ENCODE measurements at regions not wholly inside any gene's neighbourhood (a gene's known extent, or its start where the extent isn't known, plus 50 kb on each side); places are given as distances from the start of the nearest gene placed in this dataset.
"Not testable (repeated sequence)": the region's sequence is repeated elsewhere in the genome, so short reads cannot be mapped to it uniquely, and the experiment has no call there.

DNA sequence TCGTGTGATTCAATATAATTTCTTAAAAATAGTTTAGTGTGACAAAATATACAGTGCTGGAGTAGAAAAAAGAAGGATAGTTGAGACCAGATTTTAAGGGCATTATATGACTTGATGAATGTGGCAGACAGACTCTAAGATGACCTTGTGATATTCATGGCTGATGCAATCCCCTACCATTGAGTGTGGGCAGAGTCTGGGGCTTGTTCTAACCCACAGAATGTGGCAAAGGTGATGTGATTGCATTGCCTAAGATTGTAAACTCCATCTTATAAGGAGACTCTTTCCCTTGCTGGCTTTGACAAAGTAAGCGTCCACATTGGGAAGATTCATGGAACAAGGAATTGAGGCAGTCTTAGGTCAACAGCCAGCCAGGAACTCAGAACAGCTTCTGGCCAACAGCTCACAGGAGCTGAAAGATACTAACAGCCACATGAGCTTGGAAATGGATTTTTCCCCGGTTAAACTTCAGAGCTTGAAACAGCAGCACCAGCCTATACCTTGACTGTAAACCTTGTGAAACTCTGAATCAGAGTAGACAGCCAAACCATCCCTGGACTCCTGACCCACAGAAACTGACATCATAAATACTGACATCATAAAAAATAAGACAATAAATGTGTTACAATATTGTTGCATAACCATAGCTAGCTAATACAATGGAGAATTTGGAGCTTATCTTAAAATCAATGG lies 864.5 kb downstream of the TTLL7 start:
- DNase-seq (ENCODE audit: low read depth) = not testable (repeated sequence)

DNA sequence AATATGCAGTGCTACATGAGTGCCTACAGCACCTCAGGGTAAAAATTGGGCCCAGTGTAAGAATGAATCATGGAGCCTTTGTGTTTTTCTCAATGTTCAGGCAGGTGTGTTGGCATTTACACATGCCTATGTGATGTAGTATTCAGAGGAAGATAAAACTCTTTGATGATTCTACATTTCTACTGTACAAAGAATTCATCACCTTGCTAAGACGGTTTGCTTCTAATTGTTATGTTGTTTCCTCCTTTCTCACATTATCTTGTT lies 867.3 kb downstream of the TTLL7 start:
- DNase-seq (ENCODE audit: low read depth) = no peak

DNA sequence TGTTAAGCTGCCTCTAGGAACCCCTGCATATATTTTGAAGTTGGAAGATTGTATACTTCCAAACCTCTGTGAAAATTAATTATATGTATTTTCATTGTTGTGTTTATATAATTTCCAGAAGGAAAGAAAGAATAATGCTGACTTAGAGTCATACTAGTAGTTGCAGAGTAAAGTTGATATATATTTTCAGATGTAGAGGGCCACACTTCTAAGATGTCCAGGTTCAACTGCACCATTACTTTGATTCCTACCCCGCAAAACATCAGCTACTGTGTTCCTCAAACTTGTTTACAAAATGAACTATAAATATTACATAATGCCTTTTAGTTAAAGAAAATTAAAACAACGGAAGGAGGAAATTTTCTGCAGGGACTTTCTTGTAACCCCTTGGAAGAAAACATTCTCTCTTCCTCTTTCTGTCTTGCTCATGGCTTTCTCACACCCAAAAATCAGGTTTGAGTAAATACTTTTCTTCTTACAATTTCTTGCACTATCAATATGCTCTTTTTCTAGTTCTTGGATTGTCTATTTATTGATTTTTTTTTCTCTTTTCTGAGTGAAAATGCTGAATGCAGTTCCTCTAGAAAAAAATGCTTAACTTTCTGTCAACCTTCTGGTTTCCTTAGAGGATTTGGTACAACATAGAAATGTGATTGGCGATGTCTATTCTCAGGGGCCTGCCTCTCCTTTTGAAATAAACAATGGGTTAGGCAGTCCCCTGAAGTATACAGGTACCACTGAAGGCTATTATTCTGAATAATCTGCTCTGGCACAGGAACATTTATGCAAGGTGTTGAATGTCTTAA lies 867.8 kb downstream of the TTLL7 start:
- no peak for DNase-seq (ENCODE audit: low read depth)

DNA sequence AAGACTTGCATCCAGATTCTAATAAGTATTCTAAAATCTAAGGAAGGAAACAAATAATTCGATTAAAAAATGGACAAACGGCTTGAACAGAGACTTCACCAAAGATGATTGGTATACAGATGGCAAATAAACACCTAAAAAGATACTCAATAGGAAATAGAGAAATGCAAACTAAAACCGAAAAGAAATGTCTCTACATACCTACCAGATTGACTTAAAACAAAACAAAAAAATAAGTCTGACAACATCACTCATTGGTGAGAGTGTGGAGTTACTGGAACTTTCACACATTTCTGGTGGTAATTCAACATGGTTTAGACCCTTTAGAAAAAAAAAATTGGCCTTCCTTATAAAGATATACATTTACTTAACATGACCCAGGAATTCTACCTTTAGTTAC lies 869.8 kb downstream of the TTLL7 start:
- DNase-seq (ENCODE audit: low read depth) = no peak

DNA sequence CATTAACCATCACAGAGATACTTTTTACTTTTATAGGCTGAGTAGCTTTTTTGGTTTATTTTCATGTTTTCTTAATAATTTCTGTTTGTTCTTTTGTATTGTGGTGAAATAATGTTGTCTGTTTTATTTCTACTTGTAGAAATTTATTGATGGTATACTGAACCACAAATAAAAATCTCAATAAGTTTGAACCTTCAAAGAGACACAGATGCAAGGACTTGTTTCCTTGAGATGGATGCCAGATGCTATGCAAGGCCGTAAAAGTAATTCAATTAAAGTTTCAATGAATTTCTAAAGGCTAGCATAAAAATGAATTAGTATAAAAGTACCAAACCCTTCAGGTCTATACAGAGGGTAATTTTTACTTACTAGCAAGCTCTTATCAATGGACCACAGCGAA lies 873.5 kb downstream of the TTLL7 start:
- DNase-seq (ENCODE audit: low read depth) = no peak

DNA sequence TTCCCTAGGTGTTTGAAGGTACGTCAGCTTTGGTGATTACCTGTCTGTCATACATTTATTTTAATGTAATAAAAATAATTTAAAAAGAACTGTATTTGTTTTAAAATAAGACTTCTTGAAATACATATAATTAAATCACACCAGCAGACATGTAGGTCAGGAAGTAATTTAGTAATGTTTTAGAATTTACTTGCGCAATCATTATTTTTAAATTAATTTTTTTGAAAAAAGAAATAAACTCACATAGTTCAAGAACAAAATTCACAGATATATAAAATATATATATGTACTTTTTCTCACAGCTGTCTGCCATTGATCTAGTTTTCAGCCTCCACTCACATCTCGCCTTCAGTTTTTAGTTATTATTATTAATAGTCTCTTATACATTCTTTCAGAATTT lies 875.9 kb downstream of the TTLL7 start:
- no peak for DNase-seq (ENCODE audit: low read depth)

DNA sequence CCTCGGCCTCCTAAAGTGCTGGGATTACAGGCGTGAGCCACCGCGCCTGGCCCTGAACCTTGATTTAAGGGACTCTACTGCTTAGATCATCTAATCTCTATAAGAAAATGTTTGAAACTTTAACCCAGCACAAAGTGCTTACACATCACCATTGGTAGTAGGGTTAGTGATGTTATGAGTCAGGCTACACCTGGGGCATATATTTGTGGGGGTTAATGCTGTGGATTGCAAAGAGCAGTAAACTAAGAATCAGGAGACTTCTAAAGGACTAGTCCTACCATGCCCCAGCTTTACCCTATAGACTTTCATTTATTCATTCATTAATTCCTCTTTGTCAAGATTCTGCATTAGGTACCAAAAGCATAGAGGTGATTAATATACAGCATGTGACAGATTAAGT lies 880.5 kb downstream of the TTLL7 start:
- DNase-seq (ENCODE audit: low read depth) = no peak

DNA sequence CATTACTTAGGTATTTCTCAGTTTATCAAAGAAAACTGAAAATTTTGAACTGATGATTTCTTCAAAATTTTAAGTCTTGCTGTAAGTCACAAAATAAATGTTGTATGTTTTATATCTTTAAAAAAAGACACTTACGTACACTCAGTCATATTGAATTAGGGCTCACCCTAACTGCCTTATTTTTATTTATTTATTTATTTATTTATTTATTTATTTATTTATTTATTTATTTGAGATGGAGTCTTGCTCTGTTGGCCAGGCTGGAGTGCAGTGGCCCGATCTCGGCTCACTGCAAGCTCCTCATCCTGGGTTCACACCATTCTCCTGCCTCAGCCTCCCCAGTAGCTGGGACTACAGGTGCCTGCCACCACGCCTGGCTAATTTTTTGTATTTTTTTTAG lies 881.9 kb downstream of the TTLL7 start:
- not testable (repeated sequence) for DNase-seq (ENCODE audit: low read depth)

DNA sequence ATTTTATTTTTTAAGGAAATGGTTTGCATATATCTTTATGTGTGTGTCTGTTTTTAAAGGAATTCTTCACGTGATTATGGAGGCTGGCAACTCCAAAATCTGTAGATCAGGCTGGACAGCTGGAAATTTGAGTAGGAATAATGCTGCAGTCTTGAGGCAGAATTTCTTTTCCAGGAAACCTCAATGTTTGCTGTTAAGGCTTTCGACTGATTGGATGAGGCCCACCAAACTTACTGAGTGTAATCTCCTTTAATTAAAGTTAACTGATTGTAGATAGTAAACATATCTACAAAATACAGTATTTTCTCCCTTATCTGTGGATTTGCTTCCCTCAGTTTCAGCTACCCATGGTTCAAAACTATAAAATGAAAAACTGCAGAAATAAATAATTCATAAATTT lies 883.1 kb downstream of the TTLL7 start:
- no peak for DNase-seq (ENCODE audit: low read depth)

DNA sequence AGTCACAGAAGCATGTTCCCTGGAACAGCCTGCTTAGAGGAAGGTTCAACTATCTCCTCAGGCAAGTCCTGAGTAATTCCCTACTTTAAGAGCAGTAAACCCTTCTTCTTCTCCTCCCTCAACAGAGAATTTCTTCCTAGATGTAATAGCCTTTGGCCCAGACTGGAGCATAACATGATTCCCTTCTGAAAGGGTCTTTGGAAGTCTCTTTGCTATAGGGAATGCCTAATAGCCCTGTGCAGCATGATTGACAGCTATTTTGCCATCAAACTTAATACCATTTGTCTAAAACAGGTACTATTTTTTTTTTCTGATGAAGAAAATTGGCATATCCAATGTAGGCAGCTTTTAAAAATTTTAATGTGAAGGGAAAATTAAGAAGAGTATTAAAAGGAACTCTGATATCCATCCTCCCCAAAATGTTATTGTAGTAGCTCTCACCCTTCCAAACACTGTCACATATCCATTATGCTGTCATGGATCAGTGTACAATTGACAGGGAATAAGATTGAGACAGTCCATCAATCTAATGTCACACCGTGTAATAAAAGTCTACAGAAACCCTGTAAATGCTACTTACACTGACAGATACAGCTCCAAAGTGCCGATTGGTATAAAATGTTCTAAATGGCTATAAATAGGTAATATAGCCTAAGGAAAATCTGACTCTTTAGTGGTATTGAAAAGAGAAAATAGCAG lies 884.6 kb downstream of the TTLL7 start:
- DNase-seq (ENCODE audit: low read depth) = no peak

DNA sequence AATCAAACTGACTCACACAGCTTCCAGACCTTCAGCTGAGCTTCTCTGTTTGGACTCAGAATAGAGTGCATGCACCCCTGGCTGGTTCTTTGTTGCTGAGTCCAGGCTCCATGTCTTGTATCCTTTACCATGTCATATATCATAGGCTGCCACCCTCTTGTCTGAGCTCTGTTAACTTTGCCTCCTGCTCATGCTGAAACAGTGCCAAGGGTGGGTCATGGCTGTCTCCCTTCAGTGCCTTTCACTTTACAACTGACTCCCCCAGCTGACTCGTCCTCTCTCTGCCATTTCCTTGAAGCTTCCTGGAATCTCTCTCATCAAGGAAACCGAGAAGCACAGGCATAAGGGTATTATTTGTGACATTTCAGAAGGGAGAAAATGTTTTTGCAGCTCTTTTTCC lies 885.3 kb downstream of the TTLL7 start:
- DNase-seq (ENCODE audit: low read depth) = no peak

DNA sequence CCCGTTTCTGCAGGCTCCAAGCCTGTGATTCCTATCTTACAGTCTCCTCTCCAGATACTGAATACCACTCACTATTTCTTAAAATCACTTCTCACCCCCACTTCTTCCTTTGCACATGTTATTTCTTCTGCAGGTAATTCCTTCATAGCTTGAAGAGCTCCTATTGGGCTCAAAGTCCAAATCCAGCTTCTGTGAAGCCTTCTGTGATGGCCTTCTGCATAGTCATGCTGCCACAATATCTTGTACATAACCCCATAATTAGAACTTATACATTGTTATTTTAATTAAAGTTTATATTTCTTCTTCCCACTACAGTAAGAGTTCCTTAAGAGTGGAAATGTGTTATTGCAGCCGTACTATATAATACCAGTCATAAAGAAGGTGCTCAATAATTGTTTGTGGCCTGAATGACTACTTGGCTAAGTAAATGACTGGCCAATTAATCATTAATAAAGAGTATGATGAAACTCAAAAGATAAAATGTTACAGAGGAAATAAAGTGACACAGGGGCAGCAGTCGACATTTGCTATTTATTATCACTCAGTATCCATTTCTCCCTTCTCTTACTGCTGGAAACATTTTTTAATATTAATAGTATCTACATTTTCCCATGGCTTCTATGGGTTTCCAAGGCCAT lies 886.6 kb downstream of the TTLL7 start:
- DNase-seq (ENCODE audit: low read depth) = no peak

DNA sequence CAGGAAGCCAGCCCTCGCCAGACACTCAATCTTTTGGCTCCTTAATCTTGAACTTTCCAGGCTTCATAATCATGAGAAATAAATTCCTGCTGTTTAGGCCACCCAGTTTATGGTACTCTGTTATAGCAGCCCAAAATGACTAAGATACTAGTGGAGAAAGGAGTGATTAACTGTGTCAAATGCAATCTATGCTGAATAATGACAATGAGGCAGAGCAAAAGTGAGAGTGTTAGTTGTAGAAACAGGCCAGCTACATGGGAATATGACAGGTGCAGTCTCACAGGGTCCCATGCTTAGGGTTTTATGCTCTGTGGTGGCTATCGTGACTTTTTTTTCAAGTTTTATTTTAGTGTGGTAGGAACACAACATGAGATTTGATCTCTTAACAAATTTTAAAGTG lies 888.8 kb downstream of the TTLL7 start:
- no peak for DNase-seq (ENCODE audit: low read depth)

DNA sequence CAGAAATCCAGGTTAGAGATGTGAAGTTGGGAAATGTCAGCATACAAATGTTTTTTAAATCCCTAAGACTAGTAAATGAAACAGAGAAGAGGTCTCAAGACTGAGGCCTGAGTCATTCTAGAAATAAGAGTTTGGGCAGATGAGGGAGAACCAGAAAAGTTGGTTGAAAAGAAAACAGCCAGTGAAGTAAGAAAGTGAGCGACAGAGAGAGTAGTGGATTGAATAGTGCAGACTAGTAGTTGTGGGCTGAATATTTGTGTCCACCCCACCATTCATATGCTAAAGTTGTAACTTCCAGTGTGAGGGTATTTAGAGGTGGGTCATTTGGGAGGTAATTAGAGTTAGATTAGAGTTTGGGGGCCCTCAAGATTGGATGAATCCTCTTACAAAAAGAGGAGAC lies 889.2 kb downstream of the TTLL7 start:
- no peak for DNase-seq (ENCODE audit: low read depth)

DNA sequence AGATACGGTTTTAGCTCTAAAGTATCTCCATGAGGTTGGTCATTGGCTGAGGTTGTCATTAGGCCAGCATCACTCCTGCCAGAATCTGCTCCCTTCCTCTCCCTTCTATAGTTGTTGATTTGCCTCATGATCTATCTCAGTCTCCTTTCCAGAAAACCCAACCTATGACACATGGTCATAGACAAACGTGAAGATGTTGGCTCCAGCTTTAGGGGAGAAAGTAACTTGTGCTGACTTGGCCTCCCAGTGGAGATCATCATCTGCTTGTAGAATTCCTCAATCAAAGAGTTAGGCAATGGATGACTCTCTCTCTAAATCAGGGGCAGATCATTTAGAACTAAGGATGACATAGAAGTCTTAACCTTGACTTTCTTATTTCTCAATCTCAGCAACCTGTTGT lies 894.4 kb downstream of the TTLL7 start:
- DNase-seq (ENCODE audit: low read depth) = no peak

DNA sequence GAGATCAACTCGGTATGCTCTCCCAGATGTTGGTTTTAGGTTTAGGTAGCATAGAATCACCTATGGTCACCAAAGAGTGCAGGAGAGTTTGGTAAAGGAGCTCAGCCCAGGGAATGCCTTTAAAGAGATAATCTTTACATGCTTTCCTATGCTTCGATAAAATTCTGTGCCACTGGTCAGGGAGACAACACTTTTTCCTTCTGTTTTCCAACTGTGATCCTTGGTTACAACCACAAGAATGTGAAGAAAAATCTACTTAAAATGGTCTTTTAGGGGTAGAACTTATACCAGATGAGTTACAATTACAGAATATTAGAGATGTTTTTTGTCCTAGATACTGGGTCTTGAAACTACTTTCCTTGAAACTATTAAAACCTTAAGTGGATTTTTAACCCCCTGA lies 895.6 kb downstream of the TTLL7 start:
- DNase-seq (ENCODE audit: low read depth) = no peak

DNA sequence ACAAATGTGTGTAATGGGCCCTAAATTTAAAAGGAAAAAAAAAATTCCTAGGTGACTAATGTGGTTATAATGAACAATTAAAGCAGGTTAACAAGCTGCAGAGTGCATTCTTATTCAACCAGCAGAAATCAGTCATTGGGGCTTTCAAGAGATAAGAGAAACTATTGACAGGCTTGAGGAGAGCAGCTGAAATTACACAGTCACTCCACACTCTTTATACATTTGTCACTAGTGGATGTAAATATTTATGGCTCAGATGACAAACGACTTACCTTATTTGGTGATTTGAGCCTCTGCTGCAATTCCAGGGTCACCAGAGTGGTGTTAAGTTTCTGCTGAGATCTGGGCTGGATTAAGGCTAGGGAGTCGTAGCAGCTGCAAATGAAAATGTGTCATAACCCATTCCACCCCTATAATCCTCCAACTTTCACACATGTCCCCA lies 896.3 kb downstream of the TTLL7 start:
- no peak for DNase-seq (ENCODE audit: low read depth)

DNA sequence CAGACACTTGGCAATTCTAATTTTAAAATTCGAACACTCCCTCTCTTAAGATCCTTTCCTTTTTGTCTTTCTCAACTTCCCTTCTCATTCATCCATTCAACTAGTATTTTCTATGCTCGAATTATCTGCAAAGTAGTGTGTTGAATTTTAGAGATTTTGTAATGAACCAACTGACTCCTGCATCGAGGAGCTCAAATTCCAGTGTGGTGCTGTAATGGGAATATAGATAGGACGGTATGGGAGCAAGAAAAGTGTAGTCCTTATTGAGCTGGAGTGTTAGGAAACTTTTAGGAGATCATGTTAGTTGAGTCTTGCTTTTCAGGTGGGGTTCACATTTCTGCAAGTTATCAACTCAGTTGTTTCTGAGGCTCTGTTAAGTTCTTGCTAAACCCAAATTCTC lies 897.5 kb downstream of the TTLL7 start:
- no peak for DNase-seq (ENCODE audit: low read depth)

DNA sequence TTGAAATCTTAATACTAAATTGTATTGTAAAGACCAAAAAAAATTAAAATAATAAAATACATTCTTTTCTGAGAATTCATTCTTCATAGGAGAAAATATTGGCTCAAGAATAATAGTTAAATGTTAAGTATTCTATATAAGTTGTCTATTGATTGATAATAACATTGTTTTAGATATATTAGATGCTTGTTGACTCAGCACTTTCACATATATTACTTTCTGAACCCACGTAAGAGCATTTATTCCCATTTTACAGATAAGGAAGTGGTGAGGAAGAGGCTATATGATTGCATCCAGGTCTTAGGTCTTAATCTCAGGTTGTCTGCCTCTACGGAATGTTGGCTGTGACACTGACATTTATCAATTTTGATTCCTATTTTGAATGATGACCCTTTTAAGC lies 898.8 kb downstream of the TTLL7 start:
- no peak for DNase-seq (ENCODE audit: low read depth)

DNA sequence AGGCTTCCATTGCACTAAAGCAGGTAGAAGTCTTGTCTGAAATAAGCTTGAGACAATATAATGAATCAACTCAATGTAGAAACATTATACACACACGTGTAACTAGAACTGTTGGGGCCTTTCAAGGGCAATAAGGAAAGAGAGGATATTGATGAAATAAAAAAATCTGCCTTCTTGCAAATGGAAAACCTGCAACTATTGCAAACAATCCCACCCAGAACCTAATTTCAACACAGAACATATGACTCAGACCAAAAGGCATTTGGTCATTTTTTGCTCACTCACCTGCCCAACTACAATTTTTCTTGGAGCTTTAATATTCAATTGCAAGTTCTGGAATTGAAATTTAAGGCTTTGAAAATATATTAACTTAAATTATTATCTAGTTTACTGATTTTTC lies 900.1 kb downstream of the TTLL7 start:
- DNase-seq (ENCODE audit: low read depth) = no peak

DNA sequence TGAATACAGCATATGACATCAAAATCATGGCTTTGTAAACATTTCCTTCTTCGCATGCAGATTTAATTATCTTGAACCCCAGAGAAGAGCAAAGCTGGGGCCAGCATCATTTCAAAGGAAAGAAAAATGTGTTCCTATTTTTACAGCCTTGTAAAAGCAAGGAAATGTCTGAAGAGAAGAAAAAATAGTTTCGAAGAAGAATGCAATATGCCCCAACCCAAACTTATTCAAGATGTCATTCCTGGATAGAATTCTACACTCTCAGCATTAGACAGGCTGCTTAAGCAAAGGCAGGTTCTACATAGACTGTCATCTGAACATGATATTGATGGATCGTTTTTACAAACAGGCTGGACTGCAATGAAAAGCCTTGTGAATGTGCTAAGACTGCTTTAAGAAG lies 900.8 kb downstream of the TTLL7 start:
- no peak for DNase-seq (ENCODE audit: low read depth)

DNA sequence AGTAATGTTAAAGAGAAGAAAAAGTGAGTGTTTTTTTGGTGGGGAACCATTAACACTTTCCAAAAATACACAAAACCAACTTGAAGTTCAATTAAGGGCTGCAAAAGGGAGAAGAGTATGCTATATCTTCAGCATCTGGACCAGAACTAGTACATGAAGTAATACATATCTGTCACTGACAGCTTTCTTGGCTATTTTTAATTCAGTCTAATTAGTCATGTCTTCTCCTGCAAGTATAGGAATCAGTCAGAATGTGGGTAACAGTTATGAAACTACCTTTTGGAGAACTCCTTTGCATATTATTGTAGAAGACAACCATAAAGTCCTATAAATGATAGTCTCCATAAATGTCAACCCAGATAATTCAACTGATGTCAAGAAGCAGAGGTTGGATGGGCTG lies 901.2 kb downstream of the TTLL7 start:
- DNase-seq (ENCODE audit: low read depth) = no peak

DNA sequence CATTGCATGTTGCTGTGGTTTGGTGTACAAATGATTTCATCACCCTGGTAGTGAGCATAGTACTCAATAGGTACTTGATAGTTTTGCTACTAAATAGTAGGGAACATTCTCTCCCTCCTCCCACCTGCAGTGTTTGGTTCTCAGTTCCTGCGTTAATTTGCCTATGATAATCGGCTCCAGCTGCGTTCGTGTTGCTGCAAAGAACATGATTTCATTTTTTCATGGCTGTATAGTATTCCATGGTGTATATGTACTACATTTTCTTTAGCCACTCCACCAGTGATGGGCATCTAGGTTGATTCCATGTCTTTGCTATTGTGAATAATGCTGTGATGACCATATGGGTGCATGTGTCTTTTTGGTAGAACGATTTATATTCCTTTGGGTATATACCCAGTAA lies 903.4 kb downstream of the TTLL7 start:
- no peak for DNase-seq (ENCODE audit: low read depth)

Data from T follicular helper cell (primary cell).